Esophagus squamous epithelium (tissue), 5 donors: ENCODE measurements at regions not wholly inside any gene's neighbourhood (a gene's known extent, or its start where the extent isn't known, plus 50 kb on each side); places are given as distances from the start of the nearest gene placed in this dataset.

Experiments used
- DNase-seq: peaks from one replicate; lab custom pipeline; 2025; lab: John Stamatoyannopoulos, UW
- H3K27ac ChIP-seq, 4 donors: fragments of 200-600 bp; sonication (generic); one replicate each; pipeline ENCODE4 v1.5.1; 2016 to 2019; ENCODE audit warnings: mild to moderate bottlenecking in 1 of 4
- H3K27me3 ChIP-seq, 4 donors: fragments of 200-600 bp; sonication (generic); 1 replicate in 3 of 4; 2 replicates in 1 of 4; pipeline versions ENCODE4 v1.5.1 to v1.6.0; 2017 to 2021; ENCODE audit warnings: antibody characterized with exemption in 1 of 4
- H3K36me3 ChIP-seq, 3 donors: fragments of 200-600 bp; sonication (generic); one replicate each; pipeline ENCODE4 v1.5.1; 2016 to 2019
- H3K4me1 ChIP-seq, 3 donors: fragments of 200-600 bp; sonication (generic); one replicate each; pipeline ENCODE4 v1.5.1; 2017 to 2019
- H3K4me3 ChIP-seq, 4 donors: fragments of 200-600 bp; sonication (generic); 1 replicate in 3 of 4; 2 replicates in 1 of 4; pipeline ENCODE4 v1.5.1; 2016 to 2019; ENCODE audit warnings: mild to moderate bottlenecking in 2 of 4, moderate library complexity in 1 of 4
- H3K9me3 ChIP-seq, 3 donors: fragments of 200-600 bp; sonication (generic); one replicate each; pipeline ENCODE4 v1.5.1; 2016 to 2019
- CTCF ChIP-seq, 6 experiments: fragments of 450-650 bp in 4 of 6; fragments of 200-600 bp in 2 of 6; sonication (generic) in 2 of 6; IDR thresholded peaks; one replicate each; pipeline ENCODE4 v1.5.1; 2016 to 2019; ENCODE audit warnings: antibody characterized with exemption in 6 of 6, mild to moderate bottlenecking in 4 of 6, moderate library complexity in 4 of 6
- POLR2A ChIP-seq, 4 donors: fragments of 450-650 bp; IDR thresholded peaks; one replicate each; pipeline ENCODE4 v1.6.1; 2017; ENCODE audit warnings: antibody characterized with exemption in 4 of 4, mild to moderate bottlenecking in 4 of 4, moderate library complexity in 3 of 4
- WGBS, 2 donors: methylation state at CpG; one replicate each; pipeline ENCODE4 v1.1.5; 2018; 5-methylcytosine and 5-hydroxymethylcytosine counted together
- intact Hi-C: fragments of 100-400 bp; cut with DNase I; formaldehyde crosslinking; loops from one replicate; pipeline ENCODE4 v1.15.0; 2022
- donor health status: DM: yes; HTN: yes; CAD: no.

GRCh38 chr21:38982804-38983203, 177.1 kb downstream of the ETS2 start:
- 86 to 90% methylated on average over 2 to 4 of the region's 11 CpGs for WGBS, 2 donors
- intact Hi-C loops: loop anchor here (10.0 kb wide), 2 partner anchors 58 to 178 kb away; partner anchors contain the start of gene ETS2

GRCh38 chr21:38982096-38982495, 176.4 kb downstream of the ETS2 start:
- H3K27ac ChIP-seq: no peak overlapping the region
- TF ChIP-seq CTCF (IDR thresholded peaks at IDR 0.05) (no peak), POLR2A (IDR thresholded peaks at IDR 0.05) (no peak)
- H3K36me3 ChIP-seq: no peaks in the 10 kb centered on the region
- H3K9me3 ChIP-seq: no peaks in the 10 kb centered on the region
- intact Hi-C loops: loop anchor here (10.0 kb wide), 2 partner anchors 57 to 177 kb away; partner anchors contain the start of gene ETS2
- H3K4me3 ChIP-seq: no peak overlapping the region
- WGBS, 2 donors: 84 to 96% methylated on average over 7 to 8 of the region's 9 CpGs
- no peak for DNase-seq
- H3K4me1 ChIP-seq: peaks cover 11 to 38% (median 34%) of the 10 kb centered on the region in 3 donors
- no peaks in the 10 kb centered on the region for H3K27me3 ChIP-seq

More at GRCh38 chr21:38982804-38983203, 177.1 kb downstream of the ETS2 start:
- no peak overlapping the region for H3K4me3 ChIP-seq
- no peak for TF ChIP-seq POLR2A (IDR thresholded peaks at IDR 0.05)
- TF ChIP-seq CTCF (IDR thresholded peaks at IDR 0.05): no peak
- no peak for DNase-seq
- no peaks in the 10 kb centered on the region for H3K9me3 ChIP-seq
- no peak overlapping the region for H3K27ac ChIP-seq
- H3K27me3 ChIP-seq: no peaks in the 10 kb centered on the region
- peaks cover 17 to 45% (median 37%) of the 10 kb centered on the region in 3 donors for H3K4me1 ChIP-seq
- no peaks in the 10 kb centered on the region for H3K36me3 ChIP-seq

- no peak overlapping the region for H3K4me3 ChIP-seq
- H3K27ac ChIP-seq: no peak overlapping the region
- peaks cover 7 to 25% (median 24%) of the 10 kb centered on the region in 3 donors for H3K4me1 ChIP-seq
- no peak for TF ChIP-seq CTCF (IDR thresholded peaks at IDR 0.05)
- no peaks in the 10 kb centered on the region for H3K36me3 ChIP-seq
- H3K9me3 ChIP-seq: no peaks in the 10 kb centered on the region
- H3K27me3 ChIP-seq: no peaks in the 10 kb centered on the region
- DNase-seq: no peak
- 80 to 85% methylated on average over 12 to 13 of the region's 18 CpGs for WGBS, 2 donors
- intact Hi-C loops: loop anchor here (10.0 kb wide), 2 partner anchors 56 to 176 kb away; partner anchors contain the start of gene ETS2
These were observed 174.9 kb downstream of the ETS2 start for GRCh38 chr21:38980416-38981313.

GRCh38 chr21:38979271-38980121, 173.8 kb downstream of the ETS2 start:
- no peak overlapping the region for H3K4me3 ChIP-seq
- H3K36me3 ChIP-seq: no peaks in the 10 kb centered on the region
- H3K27me3 ChIP-seq: no peaks in the 10 kb centered on the region
- TF ChIP-seq POLR2A (IDR thresholded peaks at IDR 0.05) (no peak), CTCF (IDR thresholded peaks at IDR 0.05) (no peak)
- no peak for DNase-seq
- H3K9me3 ChIP-seq: no peaks in the 10 kb centered on the region
- intact Hi-C loops: loop anchor here (10.0 kb wide), 2 partner anchors 55 to 175 kb away; partner anchors contain the start of gene ETS2
- H3K4me1 ChIP-seq: peaks cover 0 to 13% (median 12%) of the 10 kb centered on the region in 3 donors
- WGBS, 2 donors: 58 to 65% methylated on average over 6 of the region's 6 CpGs
- H3K27ac ChIP-seq: no peak overlapping the region
